Fibroblast of pulmonary artery (primary cell): ENCODE measurements at regions not wholly inside any gene's neighbourhood (a gene's known extent, or its start where the extent isn't known, plus 50 kb on each side); places are given as distances from the start of the nearest gene placed in this dataset.

Experiments used
- DNase-seq: peaks from one replicate; pipeline ENCODE4 v3.0.0-alpha.2; 2010; ENCODE audit warnings: low read depth
- H3K4me3 ChIP-seq: replicated peaks from 2 replicates; pipeline ENCODE4 v1.5.1; 2011; ENCODE audit warnings: low read depth, mild to moderate bottlenecking, control low read depth, low read length, moderate library complexity
- TF ChIP-seq, protein P1 (sequence below): IDR thresholded peaks from 2 replicates; pipeline ENCODE4 v1.5.1; 2011; ENCODE audit warnings: mild to moderate bottlenecking, control low read depth, low read length, inconsistent platforms; ENCODE audit errors: missing control alignments

GRCh38 chr1:185487936-185488335 lies 170.9 kb upstream of the IVNS1ABP start:
- no peak overlapping the region for H3K4me3 ChIP-seq
- TF ChIP-seq, protein P1, sequence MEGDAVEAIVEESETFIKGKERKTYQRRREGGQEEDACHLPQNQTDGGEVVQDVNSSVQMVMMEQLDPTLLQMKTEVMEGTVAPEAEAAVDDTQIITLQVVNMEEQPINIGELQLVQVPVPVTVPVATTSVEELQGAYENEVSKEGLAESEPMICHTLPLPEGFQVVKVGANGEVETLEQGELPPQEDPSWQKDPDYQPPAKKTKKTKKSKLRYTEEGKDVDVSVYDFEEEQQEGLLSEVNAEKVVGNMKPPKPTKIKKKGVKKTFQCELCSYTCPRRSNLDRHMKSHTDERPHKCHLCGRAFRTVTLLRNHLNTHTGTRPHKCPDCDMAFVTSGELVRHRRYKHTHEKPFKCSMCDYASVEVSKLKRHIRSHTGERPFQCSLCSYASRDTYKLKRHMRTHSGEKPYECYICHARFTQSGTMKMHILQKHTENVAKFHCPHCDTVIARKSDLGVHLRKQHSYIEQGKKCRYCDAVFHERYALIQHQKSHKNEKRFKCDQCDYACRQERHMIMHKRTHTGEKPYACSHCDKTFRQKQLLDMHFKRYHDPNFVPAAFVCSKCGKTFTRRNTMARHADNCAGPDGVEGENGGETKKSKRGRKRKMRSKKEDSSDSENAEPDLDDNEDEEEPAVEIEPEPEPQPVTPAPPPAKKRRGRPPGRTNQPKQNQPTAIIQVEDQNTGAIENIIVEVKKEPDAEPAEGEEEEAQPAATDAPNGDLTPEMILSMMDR: no peak
- no peak for DNase-seq

DNA sequence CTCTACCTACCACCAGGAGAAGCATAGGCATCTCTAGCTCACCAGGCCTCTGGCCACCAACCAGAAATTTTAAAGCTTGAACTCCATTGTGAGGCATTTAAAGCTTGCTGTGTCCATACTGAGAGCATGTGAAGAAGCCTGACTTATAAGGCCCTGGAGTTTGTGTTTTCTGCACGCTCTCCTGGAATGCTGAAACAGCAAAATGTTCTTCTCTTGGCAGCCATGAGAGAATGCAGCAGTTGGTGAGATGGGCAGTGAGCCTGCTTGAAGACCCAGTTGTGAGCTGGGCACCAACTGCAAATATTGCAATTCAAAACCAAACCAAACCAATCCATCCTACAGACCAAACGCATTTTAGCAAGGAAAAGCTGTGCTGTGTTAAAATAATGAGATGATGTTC lies 170.0 kb upstream of the IVNS1ABP start:
- no peak overlapping the region for H3K4me3 ChIP-seq
- TF ChIP-seq, protein P1: no peak
- no peak for DNase-seq

DNA sequence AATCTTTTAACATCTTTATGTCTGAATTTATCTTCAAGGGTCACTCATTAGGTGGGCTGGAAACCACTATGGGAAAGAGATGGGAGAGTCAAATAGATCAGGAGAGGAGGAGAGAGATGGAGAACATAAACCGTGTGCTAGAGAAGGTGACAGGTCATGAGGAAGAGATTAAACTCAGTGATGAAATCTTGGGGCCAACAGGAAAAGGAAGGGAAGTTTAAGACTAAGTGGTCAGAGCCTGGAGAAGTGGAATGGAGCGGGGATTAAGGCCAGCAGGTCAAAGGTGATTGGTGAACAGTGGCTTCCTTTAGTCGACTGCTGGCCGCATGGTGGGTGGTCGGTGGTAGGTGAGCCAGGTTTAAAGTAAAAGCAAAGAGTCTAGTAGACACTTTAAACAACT lies 169.3 kb upstream of the IVNS1ABP start:
- TF ChIP-seq, protein P1: no peak
- no peak for DNase-seq
- H3K4me3 ChIP-seq: no peak overlapping the region

DNA sequence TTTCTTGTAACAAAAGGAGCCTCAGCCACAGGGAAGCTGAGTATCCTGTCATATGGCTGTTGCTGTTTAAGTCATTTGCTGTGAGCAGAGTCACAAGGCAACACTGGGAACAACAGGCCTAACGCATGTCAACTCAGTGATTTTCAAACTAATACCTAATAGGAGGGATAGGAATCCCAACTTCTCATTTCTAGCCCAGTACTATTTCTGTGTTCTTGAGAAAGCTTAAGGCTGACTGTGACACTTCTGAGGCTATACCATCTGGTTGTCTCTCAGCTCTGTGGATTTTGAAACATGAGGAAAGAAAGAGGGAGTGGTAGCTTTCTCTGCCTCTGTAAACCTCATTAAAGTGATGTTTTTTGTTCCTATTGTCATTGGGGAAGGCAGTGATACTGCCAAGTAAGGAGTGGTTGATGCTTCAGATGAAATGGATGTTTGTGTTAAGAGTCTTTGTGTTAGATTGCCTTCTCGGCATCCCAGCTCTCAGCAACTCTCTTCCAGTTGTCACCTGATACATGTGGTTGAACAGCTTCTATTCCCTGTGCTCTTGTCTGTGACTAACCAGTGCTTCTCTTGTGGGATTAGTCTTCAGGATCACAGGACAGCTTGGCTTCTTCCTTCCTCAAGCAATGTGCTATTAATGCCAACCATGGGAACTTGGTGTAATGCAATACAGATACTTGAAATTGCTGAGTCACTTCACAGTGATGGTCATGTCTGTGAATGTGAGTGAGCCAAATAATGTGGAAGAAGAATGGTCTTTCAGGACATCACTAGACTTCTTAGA lies 166.8 kb upstream of the IVNS1ABP start:
- H3K4me3 ChIP-seq: no peak overlapping the region
- TF ChIP-seq, protein P1: no peak
- DNase-seq: peak; percentile 80

GRCh38 chr1:185483217-185483616 lies 166.2 kb upstream of the IVNS1ABP start:
- DNase-seq: no peak
- H3K4me3 ChIP-seq: no peak overlapping the region
- TF ChIP-seq, protein P1: no peak

DNA sequence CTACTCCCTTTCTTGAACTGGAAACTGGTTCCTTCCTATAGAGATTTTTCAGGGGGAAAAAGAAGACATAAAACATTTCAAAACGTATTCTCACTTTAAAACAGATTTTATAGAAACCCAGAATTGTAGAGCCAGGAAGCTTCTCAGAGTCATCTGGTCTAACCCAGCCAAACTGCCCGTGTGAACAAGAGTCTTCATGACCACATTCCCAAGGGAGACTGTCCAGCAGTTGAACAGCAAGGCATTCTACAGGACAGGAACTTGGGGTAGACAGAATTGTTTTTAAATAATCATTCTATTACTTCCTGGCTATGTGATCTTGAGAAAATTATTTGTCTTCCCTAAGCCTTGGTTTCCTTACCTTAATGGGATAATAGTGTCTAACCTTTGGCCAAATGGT lies 163.5 kb upstream of the IVNS1ABP start:
- DNase-seq: peak; percentile 11
- TF ChIP-seq, protein P1: no peak
- no peak overlapping the region for H3K4me3 ChIP-seq

- DNase-seq: no peak
- TF ChIP-seq, protein P1: no peak
- no peak overlapping the region for H3K4me3 ChIP-seq
Measured at GRCh38 chr1:185479796-185480195, 162.8 kb upstream of the IVNS1ABP start.
